DMS114 treated with DMSO at 0.1 percent for 48 hours (cell line): ENCODE measurements at regions not wholly inside any gene's neighbourhood (a gene's known extent, or its start where the extent isn't known, plus 50 kb on each side); places are given as distances from the start of the nearest gene placed in this dataset.
"Not testable (repeated sequence)": the region's sequence is repeated elsewhere in the genome, so short reads cannot be mapped to it uniquely, and the experiment has no call there.

ENCODE experiments used
- DNase-seq: peaks from one replicate; lab custom pipeline; 2025; ENCODE audit not compliant: unreplicated experiment; lab: John Stamatoyannopoulos, UW

DNA sequence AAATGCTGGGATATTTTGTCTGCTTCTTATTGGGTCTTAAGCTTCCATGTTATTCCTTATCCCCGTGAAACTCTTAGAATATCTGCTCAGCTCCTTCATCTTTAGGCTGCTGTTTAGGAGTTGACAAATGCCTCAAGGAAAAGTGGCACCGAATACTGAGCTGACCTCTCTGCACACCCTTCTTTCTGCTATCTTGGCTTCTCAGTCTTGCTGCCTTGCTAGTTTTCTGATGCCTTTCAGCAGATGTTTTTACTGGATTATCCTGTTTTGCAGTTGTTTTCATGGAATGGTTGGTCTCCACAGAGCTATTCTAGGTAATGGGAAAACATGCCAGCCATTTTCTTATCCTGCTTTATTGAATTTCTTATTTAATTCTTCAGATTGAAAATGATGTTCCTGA, 86.3 kb downstream of the GYPE start:
- no peak for DNase-seq

GRCh38 chr4:143817866-143818265, 87.5 kb downstream of the GYPE start:
- not testable (repeated sequence) for DNase-seq

- DNase-seq = not testable (repeated sequence)
Observed at GRCh38 chr4:143815375-143815774, 90.0 kb downstream of the GYPE start.

- not testable (repeated sequence) for DNase-seq
Observed at GRCh38 chr4:143813431-143814154, 91.8 kb downstream of the GYPE start.

GRCh38 chr4:143791693-143792092, 91.2 kb upstream of the FREM3 start:
- DNase-seq = not testable (repeated sequence)

DNA sequence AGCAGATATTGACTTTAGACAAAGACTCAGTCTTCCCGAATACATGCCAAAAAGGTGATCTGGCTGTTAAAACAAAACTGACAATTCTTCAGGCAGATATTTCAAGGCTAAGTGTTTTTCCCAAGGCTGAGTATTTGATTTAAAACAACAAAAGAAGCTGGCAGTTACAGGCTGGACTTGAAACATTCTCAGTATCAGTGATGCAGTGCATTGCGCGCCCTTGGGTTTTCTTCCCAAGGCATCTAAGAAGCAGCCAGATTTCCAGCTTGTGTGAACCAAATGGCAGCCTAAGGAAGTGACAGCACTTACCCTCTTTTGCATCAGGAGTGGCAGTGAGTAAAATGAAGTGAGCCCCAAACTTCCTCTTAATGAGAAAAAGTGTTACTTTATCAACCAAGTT, 90.0 kb upstream of the FREM3 start:
- not testable (repeated sequence) for DNase-seq

GRCh38 chr4:143789618-143790017, 89.1 kb upstream of the FREM3 start:
- not testable (repeated sequence) for DNase-seq

DNA sequence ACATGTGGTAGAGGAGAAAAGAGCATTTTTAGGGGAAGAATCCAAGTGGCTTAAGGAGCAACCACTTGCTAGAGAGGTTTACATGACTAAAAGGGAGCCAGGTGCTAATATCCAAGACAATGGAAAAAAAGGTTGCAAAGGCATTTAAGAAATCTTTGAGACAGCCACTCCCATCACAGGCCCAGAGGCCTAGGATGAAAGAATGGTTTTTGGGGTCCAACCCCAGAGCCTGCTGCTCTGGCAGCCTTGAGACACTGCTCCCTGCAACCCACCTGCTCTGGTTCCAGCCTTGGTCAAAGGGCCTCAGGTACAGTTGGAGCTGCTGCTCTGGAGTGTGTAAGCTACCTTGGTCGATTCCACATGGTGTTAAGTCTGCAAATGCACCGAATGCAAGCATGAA, 84.1 kb upstream of the FREM3 start:
- DNase-seq = no peak

DNA sequence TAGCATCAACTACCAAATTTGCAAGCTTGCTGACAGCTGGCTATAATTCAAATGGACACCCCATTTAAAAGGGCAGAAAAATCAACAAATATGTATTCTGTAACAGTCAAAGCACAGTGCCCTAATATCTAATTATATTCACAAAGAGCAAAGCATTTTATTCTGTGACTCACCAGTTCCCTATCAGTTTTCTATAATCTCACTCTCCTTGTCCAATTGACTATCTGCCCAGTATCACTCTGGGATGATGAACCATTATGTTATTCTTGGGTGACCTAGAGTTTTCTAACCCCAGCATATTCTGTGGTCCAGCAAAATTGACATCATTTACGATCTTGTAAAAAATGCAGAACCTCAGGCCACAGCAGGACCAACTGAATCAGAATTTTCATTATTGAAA, 82.0 kb upstream of the FREM3 start:
- DNase-seq = no peak

- peak; percentile 26 for DNase-seq
Observed at GRCh38 chr4:143773998-143774895, 73.8 kb upstream of the FREM3 start.

- DNase-seq = no peak
Observed at GRCh38 chr4:143771269-143771668, 70.8 kb upstream of the FREM3 start.

DNA sequence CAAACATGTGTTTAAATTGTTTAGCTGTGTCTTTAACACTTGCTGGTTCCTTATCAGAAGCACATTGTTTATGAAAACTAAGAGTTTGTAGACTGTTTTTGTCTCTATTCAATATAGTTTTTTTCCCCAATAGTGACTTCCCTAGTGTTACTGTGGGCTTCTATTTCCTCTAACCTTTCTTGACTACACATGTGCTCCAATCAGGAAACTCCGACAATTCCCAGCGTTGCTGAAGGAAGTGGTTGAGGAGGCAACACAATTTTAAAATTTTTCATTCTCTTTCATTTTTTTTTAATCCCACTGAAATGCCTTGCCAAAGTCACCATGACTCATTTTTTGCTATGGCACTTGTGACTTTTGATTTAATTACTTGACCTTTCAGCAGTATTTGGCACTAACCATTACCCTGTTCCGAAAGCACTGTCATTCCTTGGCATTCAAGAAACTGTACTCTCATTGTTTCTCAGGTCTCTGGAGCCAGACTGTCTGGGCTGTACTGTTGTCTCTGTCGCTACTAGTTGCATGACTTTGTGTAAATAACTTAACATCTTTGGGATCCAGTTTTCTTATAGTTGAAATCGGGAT, 67.6 kb upstream of the FREM3 start:
- no peak for DNase-seq

GRCh38 chr4:143763587-143763986, 63.1 kb upstream of the FREM3 start:
- no peak for DNase-seq

- no peak for DNase-seq
Observed at GRCh38 chr4:143762511-143762910, 62.0 kb upstream of the FREM3 start.
